Loucy (cell line): ENCODE measurements at regions not wholly inside any gene's neighbourhood (a gene's known extent, or its start where the extent isn't known, plus 50 kb on each side); places are given as distances from the start of the nearest gene placed in this dataset.

ENCODE experiments used
- H2AFZ ChIP-seq: fragments of 200-600 bp; sonication (generic); 2 replicates; pipeline ENCODE4 v1.6.0; 2016; ENCODE audit warnings: antibody characterized with exemption, mild to moderate bottlenecking, low read length, moderate library complexity
- H3F3A ChIP-seq: fragments of 200-600 bp; 2 replicates; pipeline ENCODE4 v1.6.0; 2016; ENCODE audit warnings: antibody characterized with exemption, low read depth, mild to moderate bottlenecking
- H3K27me3 ChIP-seq: fragments of 200-600 bp; sonication (generic); 2 replicates; pipeline ENCODE4 v1.6.1; 2014; ENCODE audit warnings: low read length, mild to moderate bottlenecking; ENCODE audit not compliant: insufficient read depth, poor library complexity, severe bottlenecking
- H3K36me3 ChIP-seq: fragments of 200-600 bp; sonication (generic); 2 replicates; pipeline ENCODE4 v1.6.1; 2016; ENCODE audit warnings: low read length; ENCODE audit not compliant: insufficient read depth
- H3K4me1 ChIP-seq: fragments of 200-600 bp; sonication (generic); 2 replicates; pipeline ENCODE4 v1.5.1; 2014; ENCODE audit warnings: low read length, mild to moderate bottlenecking; ENCODE audit not compliant: insufficient read depth, poor library complexity, severe bottlenecking
- H3K4me2 ChIP-seq: fragments of 200-600 bp; sonication (generic); 2 replicates; pipeline ENCODE4 v1.6.0; 2014; ENCODE audit warnings: antibody characterized with exemption, low read length, low read depth, mild to moderate bottlenecking; ENCODE audit not compliant: poor library complexity, severe bottlenecking
- H3K4me3 ChIP-seq: fragments of 200-600 bp; sonication (generic); 2 replicates; pipeline ENCODE4 v1.5.1; 2014; ENCODE audit warnings: low read length, mild to moderate bottlenecking, mixed read lengths; ENCODE audit not compliant: poor library complexity, severe bottlenecking
- H3K79me2 ChIP-seq: fragments of 200-600 bp; sonication (generic); 2 replicates; pipeline ENCODE4 v1.6.1; 2014; ENCODE audit warnings: low read length; ENCODE audit not compliant: insufficient read depth
- H3K9ac ChIP-seq: fragments of 200-600 bp; sonication (generic); 2 replicates; pipeline ENCODE4 v1.6.0; 2014; ENCODE audit warnings: mild to moderate bottlenecking, low read depth, low read length, moderate library complexity; ENCODE audit not compliant: poor library complexity, severe bottlenecking
- H3K9me2 ChIP-seq: fragments of 200-600 bp; sonication (generic); replicated peaks from 2 replicates; pipeline ENCODE4 v1.6.1; 2016; ENCODE audit warnings: low read depth, low read length, mixed read lengths
- H3K9me3 ChIP-seq: fragments of 200-600 bp; sonication (generic); 2 replicates; pipeline ENCODE4 v1.6.1; 2014; ENCODE audit warnings: mild to moderate bottlenecking, antibody characterized with exemption, low read length, low read depth; ENCODE audit not compliant: insufficient read depth
- H4K20me1 ChIP-seq: fragments of 200-600 bp; sonication (generic); 2 replicates; pipeline ENCODE4 v1.6.0; 2014; ENCODE audit warnings: antibody characterized with exemption, low read length, mild to moderate bottlenecking; ENCODE audit not compliant: insufficient read depth, poor library complexity, severe bottlenecking
- EZH2phosphoT487 ChIP-seq: fragments of 200-600 bp; IDR thresholded peaks from 2 replicates; pipeline ENCODE4 v1.6.1; 2018; ENCODE audit warnings: antibody characterized with exemption, mild to moderate bottlenecking, moderate library complexity, borderline replicate concordance
- TF ChIP-seq, protein P1 (sequence below): fragments of 200-600 bp; sonication (generic); conservative IDR thresholded peaks from 2 replicates; pipeline ENCODE4 v1.5.1; 2014; ENCODE audit warnings: mild to moderate bottlenecking, antibody characterized with exemption, low read length

DNA sequence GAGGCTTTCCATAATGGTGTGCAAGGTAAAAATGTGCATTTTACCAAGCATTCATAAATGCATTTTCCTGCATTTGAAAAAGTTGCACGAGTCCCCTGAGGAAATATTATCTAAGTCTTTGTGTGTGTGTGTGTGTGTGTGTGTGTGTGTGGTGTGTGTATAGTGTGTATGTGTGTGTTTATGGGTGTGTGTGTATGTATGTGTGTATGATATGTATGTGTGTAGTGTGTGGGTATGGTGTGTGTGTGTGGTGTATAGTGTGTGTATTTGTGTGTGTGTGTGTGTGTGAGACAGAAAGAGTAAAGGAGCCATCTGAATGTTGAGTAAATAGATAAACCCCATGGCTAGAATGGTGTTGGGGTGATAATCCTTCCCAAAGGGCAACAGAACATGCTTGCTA is 229.6 kb upstream of the TBC1D5 start:
- peak overlapping the region; percentile 63 for H2AFZ ChIP-seq
- no peak for TF ChIP-seq EZH2phosphoT487
- TF ChIP-seq, protein P1, sequence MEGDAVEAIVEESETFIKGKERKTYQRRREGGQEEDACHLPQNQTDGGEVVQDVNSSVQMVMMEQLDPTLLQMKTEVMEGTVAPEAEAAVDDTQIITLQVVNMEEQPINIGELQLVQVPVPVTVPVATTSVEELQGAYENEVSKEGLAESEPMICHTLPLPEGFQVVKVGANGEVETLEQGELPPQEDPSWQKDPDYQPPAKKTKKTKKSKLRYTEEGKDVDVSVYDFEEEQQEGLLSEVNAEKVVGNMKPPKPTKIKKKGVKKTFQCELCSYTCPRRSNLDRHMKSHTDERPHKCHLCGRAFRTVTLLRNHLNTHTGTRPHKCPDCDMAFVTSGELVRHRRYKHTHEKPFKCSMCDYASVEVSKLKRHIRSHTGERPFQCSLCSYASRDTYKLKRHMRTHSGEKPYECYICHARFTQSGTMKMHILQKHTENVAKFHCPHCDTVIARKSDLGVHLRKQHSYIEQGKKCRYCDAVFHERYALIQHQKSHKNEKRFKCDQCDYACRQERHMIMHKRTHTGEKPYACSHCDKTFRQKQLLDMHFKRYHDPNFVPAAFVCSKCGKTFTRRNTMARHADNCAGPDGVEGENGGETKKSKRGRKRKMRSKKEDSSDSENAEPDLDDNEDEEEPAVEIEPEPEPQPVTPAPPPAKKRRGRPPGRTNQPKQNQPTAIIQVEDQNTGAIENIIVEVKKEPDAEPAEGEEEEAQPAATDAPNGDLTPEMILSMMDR = no peak
- no peaks in the 10 kb centered on the region for H3K9me2 ChIP-seq
- no peaks in the 10 kb centered on the region for H3K9me3 ChIP-seq
- peaks cover 60% of the 10 kb centered on the region for H3K4me1 ChIP-seq
- H4K20me1 ChIP-seq = no peaks in the 10 kb centered on the region
- no peaks in the 10 kb centered on the region for H3K79me2 ChIP-seq
- peak overlapping the region; percentile 6 for H3K4me2 ChIP-seq
- H3K36me3 ChIP-seq = no peaks in the 10 kb centered on the region
- H3K9ac ChIP-seq = peak overlapping the region; percentile 37
- H3K4me3 ChIP-seq = no peak overlapping the region
- no peaks in the 10 kb centered on the region for H3K27me3 ChIP-seq
- no peaks in the 10 kb centered on the region for H3F3A ChIP-seq

DNA sequence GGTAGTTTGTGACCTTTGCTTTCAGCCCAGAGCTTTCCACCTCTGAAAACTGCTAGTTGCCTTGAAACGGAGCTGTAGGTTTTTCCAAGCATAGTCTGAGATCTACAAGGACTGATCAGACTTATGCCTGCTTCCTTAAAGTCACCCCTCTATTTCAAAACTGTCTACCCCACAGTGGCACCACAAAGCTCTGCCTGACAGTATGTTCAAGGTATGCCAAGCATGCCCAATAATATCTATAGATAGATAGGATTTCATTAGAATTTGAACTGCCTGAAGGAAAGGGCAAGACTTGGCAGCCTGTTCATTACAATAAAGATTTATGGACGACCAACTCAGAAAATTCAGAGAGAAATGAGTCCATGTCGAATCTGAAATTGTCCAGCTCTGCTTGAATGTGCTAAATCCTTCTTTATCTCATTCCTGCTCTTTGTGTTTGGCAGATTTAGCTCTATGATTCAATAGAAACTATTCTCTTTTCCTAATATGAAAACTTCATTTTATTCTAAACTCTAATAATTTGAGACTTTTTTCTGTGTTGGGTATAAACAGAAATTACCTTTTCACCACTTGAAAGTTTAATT is 227.6 kb upstream of the TBC1D5 start:
- H2AFZ ChIP-seq = peak overlapping the region; percentile 52; the same call in 1 of the 2 replicates
- no peak overlapping the region for H3K4me3 ChIP-seq
- H3K36me3 ChIP-seq = no peaks in the 10 kb centered on the region
- no peaks in the 10 kb centered on the region for H3K27me3 ChIP-seq
- H4K20me1 ChIP-seq = no peaks in the 10 kb centered on the region
- H3F3A ChIP-seq = no peaks in the 10 kb centered on the region
- no peak overlapping the region for H3K4me2 ChIP-seq
- H3K9me3 ChIP-seq = no peaks in the 10 kb centered on the region
- no peaks in the 10 kb centered on the region for H3K79me2 ChIP-seq
- no peak for TF ChIP-seq EZH2phosphoT487
- TF ChIP-seq, protein P1 = no peak
- no peaks in the 10 kb centered on the region for H3K9me2 ChIP-seq
- no peak overlapping the region for H3K9ac ChIP-seq
- peaks cover 64% of the 10 kb centered on the region for H3K4me1 ChIP-seq

DNA sequence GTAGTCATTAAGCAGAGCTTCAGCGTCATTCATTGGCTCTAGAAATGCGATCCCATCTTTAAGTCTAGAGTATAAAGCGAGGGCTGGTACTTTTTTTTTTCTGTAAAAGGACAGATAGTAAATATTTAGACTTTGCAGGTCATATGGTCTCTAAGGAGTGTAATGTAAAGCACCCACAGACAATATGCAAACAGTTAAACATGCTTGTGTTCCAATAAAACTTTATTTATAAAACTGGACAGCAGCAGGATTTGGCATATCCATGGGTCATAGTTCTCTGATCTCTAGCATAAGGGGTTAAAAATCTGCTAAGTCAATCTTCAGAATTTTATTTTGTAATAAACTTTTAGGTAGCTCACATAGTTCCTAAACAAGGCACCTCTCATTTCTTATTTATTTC is 226.8 kb upstream of the TBC1D5 start:
- Histone ChIP-seq H3K27me3 (no peaks in the 10 kb centered on the region), H2AFZ (no peak overlapping the region), H3K36me3 (no peaks in the 10 kb centered on the region), H4K20me1 (no peaks in the 10 kb centered on the region), H3K9me3 (no peaks in the 10 kb centered on the region), H3K4me1 (peaks cover 72% of the 10 kb centered on the region), H3K9ac (no peak overlapping the region), H3K4me2 (no peak overlapping the region), H3F3A (no peaks in the 10 kb centered on the region), H3K4me3 (no peak overlapping the region), H3K79me2 (no peaks in the 10 kb centered on the region), H3K9me2 (no peaks in the 10 kb centered on the region)
- TF ChIP-seq, protein P1 = no peak
- no peak for TF ChIP-seq EZH2phosphoT487
